Keratinocyte (primary cell): ENCODE measurements at regions not wholly inside any gene's neighbourhood (a gene's known extent, or its start where the extent isn't known, plus 50 kb on each side); places are given as distances from the start of the nearest gene placed in this dataset.

ENCODE experiments used
- DNase-seq: peaks from one replicate; pipeline ENCODE4 v3.0.0-alpha.2; 2011; ENCODE audit warnings: low read depth, missing footprints, low spot score
- FAIRE-seq: peaks from 2 replicates; lab custom pipeline; 2011; peaks lifted over from hg19 to GRCh38; lab: Jason Lieb, UNC
- H2AFZ ChIP-seq: 2 replicates; pipeline ENCODE4 v1.6.0; 2012; ENCODE audit warnings: low read length, control low read depth, inconsistent platforms; ENCODE audit not compliant: control insufficient read depth
- H3K27ac ChIP-seq: 2 replicates; pipeline ENCODE4 v1.5.1; 2011; ENCODE audit warnings: low read length; ENCODE audit not compliant: control insufficient read depth, insufficient read depth
- H3K27me3 ChIP-seq: 3 replicates; pipeline ENCODE4 v1.6.0; 2011; ENCODE audit warnings: low read length; ENCODE audit not compliant: control insufficient read depth, insufficient read depth; ENCODE audit errors: extremely low read depth
- H3K36me3 ChIP-seq, 2 experiments: 2 replicates in 1 of 2; 3 replicates in 1 of 2; pipeline ENCODE4 v1.5.1; 2011; ENCODE audit warnings: low read length in 2 of 2, mild to moderate bottlenecking in 1 of 2; ENCODE audit not compliant: control insufficient read depth in 2 of 2, insufficient read depth in 2 of 2; ENCODE audit errors: extremely low read depth in 1 of 2
- H3K4me1 ChIP-seq: 3 replicates; pipeline ENCODE4 v1.5.1; 2011; ENCODE audit warnings: low read length; ENCODE audit not compliant: control insufficient read depth, insufficient read depth; ENCODE audit errors: extremely low read depth
- H3K4me2 ChIP-seq: 3 replicates; pipeline ENCODE4 v1.6.0; 2011; ENCODE audit warnings: low read depth, low read length; ENCODE audit not compliant: control insufficient read depth, insufficient read depth; ENCODE audit errors: extremely low read depth
- H3K4me3 ChIP-seq, 3 experiments: fragments of 200-600 bp in 1 of 3; sonication (generic) in 1 of 3; 2 replicates in 2 of 3; 3 replicates in 1 of 3; pipeline ENCODE4 v1.5.1; 2011 to 2016; ENCODE audit warnings: low read length in 3 of 3, mild to moderate bottlenecking in 3 of 3, control low read depth in 2 of 3, inconsistent platforms in 1 of 3, low read depth in 1 of 3, mixed read lengths in 1 of 3, mixed run types in 1 of 3, moderate library complexity in 1 of 3; ENCODE audit not compliant: control insufficient read depth in 2 of 3, insufficient read depth in 2 of 3; ENCODE audit errors: extremely low read depth in 1 of 3
- H3K79me2 ChIP-seq: 2 replicates; pipeline ENCODE4 v1.6.0; 2012; ENCODE audit warnings: low read length; ENCODE audit not compliant: control insufficient read depth, insufficient read depth
- H3K9ac ChIP-seq: 3 replicates; pipeline ENCODE4 v1.6.0; 2011; ENCODE audit warnings: low read length; ENCODE audit not compliant: control insufficient read depth, insufficient read depth; ENCODE audit errors: extremely low read depth
- H3K9me1 ChIP-seq: 3 replicates; pipeline ENCODE4 v1.6.0; 2011; ENCODE audit warnings: low read length; ENCODE audit not compliant: control insufficient read depth, insufficient read depth; ENCODE audit errors: extremely low read depth
- H3K9me3 ChIP-seq: 2 replicates; pipeline ENCODE4 v1.5.1; 2012; ENCODE audit warnings: low read depth, low read length; ENCODE audit not compliant: control insufficient read depth
- H4K20me1 ChIP-seq: 3 replicates; pipeline ENCODE4 v1.6.0; 2011; ENCODE audit warnings: low read length; ENCODE audit not compliant: control insufficient read depth, insufficient read depth; ENCODE audit errors: extremely low read depth
- EZH2 ChIP-seq: IDR thresholded peaks from one replicate; pipeline ENCODE4 v1.6.1; 2012; ENCODE audit warnings: inconsistent platforms, mild to moderate bottlenecking, low read length, moderate library complexity
- dilution Hi-C: fragments of 300-500 bp; cut with MboI; formaldehyde crosslinking; loops from one replicate; pipeline ENCODE4 v1.7.0; 2020; ENCODE audit warnings: low sequenced_read_pairs; ENCODE audit not compliant: extremely low pct_ligation_motif_present
- TF ChIP-seq, protein P1 (sequence below), 3 experiments: IDR thresholded peaks in 1 of 3; conservative IDR thresholded peaks in 1 of 3; optimal IDR thresholded peaks in 1 of 3; 2 replicates in 2 of 3; 3 replicates in 1 of 3; pipeline versions ENCODE3 to v1.5.1; 2011; ENCODE audit warnings: low read length in 3 of 3, mild to moderate bottlenecking in 3 of 3, moderate library complexity in 2 of 3, control low read depth in 1 of 3, inconsistent platforms in 1 of 3; ENCODE audit not compliant: insufficient read depth in 2 of 3; ENCODE audit errors: extremely low read depth in 1 of 3

- Histone ChIP-seq H2AFZ (no peak overlapping the region), H3K4me2 (no peak overlapping the region), H4K20me1 (no peaks in the 10 kb centered on the region), H3K9me3 (no peaks in the 10 kb centered on the region), H3K27me3 (no peaks in the 10 kb centered on the region), H3K9me1 (no peaks in the 10 kb centered on the region), H3K9ac (no peak overlapping the region), H3K4me3 (no peak overlapping the region), H3K27ac (no peak overlapping the region), H3K36me3 (no peaks in the 10 kb centered on the region), H3K4me1 (no peaks in the 10 kb centered on the region), H3K79me2 (no peaks in the 10 kb centered on the region)
- dilution Hi-C loops = no loop called here
- no peak for FAIRE-seq
- TF ChIP-seq, protein P1, sequence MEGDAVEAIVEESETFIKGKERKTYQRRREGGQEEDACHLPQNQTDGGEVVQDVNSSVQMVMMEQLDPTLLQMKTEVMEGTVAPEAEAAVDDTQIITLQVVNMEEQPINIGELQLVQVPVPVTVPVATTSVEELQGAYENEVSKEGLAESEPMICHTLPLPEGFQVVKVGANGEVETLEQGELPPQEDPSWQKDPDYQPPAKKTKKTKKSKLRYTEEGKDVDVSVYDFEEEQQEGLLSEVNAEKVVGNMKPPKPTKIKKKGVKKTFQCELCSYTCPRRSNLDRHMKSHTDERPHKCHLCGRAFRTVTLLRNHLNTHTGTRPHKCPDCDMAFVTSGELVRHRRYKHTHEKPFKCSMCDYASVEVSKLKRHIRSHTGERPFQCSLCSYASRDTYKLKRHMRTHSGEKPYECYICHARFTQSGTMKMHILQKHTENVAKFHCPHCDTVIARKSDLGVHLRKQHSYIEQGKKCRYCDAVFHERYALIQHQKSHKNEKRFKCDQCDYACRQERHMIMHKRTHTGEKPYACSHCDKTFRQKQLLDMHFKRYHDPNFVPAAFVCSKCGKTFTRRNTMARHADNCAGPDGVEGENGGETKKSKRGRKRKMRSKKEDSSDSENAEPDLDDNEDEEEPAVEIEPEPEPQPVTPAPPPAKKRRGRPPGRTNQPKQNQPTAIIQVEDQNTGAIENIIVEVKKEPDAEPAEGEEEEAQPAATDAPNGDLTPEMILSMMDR (optimal IDR thresholded peaks at IDR 0.05 in 1 of 3, IDR thresholded peaks at IDR 0.05 in 1 of 3, conservative IDR thresholded peaks at IDR 0.05 in 1 of 3; ENCODE audit: extremely low read depth in 1 of 3, insufficient read depth in 2 of 3, low read length in 3 of 3) = peak in 2 of 3 experiments; percentile 25 to 28
- TF ChIP-seq EZH2 = no peak
- no peak for DNase-seq
Measured at GRCh38 chr1:195886000-195886399, 722.2 kb downstream of the KCNT2 start.

DNA sequence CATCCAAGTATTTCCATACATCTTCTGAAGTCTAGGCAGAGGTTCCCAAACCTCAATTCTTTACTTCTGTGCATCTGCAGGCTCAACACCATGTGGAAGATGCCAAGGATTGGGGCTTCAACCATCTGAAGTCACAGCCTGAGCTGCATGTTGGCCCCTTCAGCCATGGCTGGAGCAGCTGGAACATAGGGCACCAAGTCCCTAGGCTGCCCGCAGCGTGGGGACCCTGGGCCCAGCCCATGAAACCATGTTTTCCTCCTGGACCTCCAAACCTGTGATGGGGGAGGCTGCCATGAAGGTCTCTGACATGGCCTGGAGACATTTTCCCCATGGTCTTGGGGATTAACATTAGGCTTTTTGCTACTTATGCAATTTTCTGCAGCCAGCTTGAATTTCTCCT is 729.8 kb downstream of the KCNT2 start:
- H4K20me1 ChIP-seq = no peaks in the 10 kb centered on the region
- FAIRE-seq (no peak), DNase-seq (no peak)
- H3K9me3 ChIP-seq = no peaks in the 10 kb centered on the region
- no peaks in the 10 kb centered on the region for H3K4me1 ChIP-seq
- no peaks in the 10 kb centered on the region for H3K27me3 ChIP-seq
- no peak overlapping the region for H2AFZ ChIP-seq
- no peaks in the 10 kb centered on the region for H3K9me1 ChIP-seq
- TF ChIP-seq, protein P1 (optimal IDR thresholded peaks at IDR 0.05 in 1 of 3, IDR thresholded peaks at IDR 0.05 in 1 of 3, conservative IDR thresholded peaks at IDR 0.05 in 1 of 3; ENCODE audit: extremely low read depth in 1 of 3, insufficient read depth in 2 of 3, low read length in 3 of 3) = no peak
- no peak for TF ChIP-seq EZH2
- no peak overlapping the region for H3K4me2 ChIP-seq
- no peaks in the 10 kb centered on the region for H3K79me2 ChIP-seq
- no peak overlapping the region for H3K9ac ChIP-seq
- H3K27ac ChIP-seq = no peak overlapping the region
- dilution Hi-C loops = no loop called here
- no peaks in the 10 kb centered on the region for H3K36me3 ChIP-seq
- H3K4me3 ChIP-seq = no peak overlapping the region
